Thyroid gland (tissue), 4 donors: ENCODE measurements at regions not wholly inside any gene's neighbourhood (a gene's known extent, or its start where the extent isn't known, plus 50 kb on each side); places are given as distances from the start of the nearest gene placed in this dataset.

Experiments used
- POLR2A ChIP-seq, 2 donors: fragments of 450-650 bp; IDR thresholded peaks; one replicate each; pipeline ENCODE4 v1.6.1; 2017; ENCODE audit warnings: antibody characterized with exemption in 2 of 2, mild to moderate bottlenecking in 2 of 2, moderate library complexity in 1 of 2
- TF ChIP-seq, protein P1 (sequence below), 6 experiments: fragments of 200-600 bp in 3 of 6; fragments of 450-650 bp in 3 of 6; sonication (generic) in 3 of 6; IDR thresholded peaks; one replicate each; pipeline ENCODE4 v1.5.1; 2016 to 2019; ENCODE audit warnings: antibody characterized with exemption in 6 of 6, mild to moderate bottlenecking in 2 of 6, inconsistent platforms in 1 of 6, moderate library complexity in 1 of 6

DNA sequence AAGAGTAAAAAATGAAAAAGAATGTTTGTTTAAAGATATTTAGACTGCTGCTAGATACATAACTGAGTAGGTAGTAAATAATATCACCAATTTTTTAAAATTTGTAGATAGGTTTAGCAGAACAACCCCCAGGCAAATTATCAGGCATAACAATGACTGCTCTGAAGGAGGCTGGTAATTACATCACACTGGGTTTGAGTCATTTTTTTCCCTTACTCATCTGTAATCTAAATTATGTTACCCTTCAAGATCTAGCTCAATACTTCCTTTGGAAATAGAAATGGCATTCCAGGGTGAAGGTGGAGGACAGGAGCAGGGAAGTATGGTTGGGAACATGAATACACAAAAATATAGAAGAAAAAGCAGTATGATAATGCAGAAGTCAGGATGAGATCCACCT lies 431.6 kb upstream of the MAOA start:
- TF ChIP-seq POLR2A (IDR thresholded peaks at IDR 0.05), result no peak
- TF ChIP-seq, protein P1, sequence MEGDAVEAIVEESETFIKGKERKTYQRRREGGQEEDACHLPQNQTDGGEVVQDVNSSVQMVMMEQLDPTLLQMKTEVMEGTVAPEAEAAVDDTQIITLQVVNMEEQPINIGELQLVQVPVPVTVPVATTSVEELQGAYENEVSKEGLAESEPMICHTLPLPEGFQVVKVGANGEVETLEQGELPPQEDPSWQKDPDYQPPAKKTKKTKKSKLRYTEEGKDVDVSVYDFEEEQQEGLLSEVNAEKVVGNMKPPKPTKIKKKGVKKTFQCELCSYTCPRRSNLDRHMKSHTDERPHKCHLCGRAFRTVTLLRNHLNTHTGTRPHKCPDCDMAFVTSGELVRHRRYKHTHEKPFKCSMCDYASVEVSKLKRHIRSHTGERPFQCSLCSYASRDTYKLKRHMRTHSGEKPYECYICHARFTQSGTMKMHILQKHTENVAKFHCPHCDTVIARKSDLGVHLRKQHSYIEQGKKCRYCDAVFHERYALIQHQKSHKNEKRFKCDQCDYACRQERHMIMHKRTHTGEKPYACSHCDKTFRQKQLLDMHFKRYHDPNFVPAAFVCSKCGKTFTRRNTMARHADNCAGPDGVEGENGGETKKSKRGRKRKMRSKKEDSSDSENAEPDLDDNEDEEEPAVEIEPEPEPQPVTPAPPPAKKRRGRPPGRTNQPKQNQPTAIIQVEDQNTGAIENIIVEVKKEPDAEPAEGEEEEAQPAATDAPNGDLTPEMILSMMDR (IDR thresholded peaks at IDR 0.05), result no peak
